ENCODE measurements at regions not wholly inside any gene's neighbourhood (a gene's known extent, or its start where the extent isn't known, plus 50 kb on each side); places are given as distances from the start of the nearest gene placed in this dataset.

DNA sequence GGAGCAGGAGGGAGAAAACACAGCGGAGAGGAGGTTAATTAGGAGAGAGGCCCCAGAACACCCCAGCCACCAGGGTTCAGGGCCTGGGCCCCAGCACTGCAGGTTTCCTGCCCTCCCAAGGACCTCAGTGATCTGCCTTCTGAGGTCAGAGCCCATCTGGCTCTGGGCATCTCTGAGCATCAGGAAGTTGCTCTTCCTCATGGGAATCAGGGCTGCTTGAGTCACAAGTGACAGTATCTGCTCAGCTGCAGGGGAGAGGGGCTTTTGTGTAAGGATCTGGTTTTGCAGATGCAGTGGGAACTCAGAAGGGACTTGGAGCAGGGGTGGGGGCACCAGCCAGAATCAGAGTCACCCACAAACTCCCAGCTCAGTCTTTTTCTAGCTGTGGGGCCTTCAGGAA is 472.1 kb downstream of the PTPRU start:
- TF ChIP-seq, protein P1, sequence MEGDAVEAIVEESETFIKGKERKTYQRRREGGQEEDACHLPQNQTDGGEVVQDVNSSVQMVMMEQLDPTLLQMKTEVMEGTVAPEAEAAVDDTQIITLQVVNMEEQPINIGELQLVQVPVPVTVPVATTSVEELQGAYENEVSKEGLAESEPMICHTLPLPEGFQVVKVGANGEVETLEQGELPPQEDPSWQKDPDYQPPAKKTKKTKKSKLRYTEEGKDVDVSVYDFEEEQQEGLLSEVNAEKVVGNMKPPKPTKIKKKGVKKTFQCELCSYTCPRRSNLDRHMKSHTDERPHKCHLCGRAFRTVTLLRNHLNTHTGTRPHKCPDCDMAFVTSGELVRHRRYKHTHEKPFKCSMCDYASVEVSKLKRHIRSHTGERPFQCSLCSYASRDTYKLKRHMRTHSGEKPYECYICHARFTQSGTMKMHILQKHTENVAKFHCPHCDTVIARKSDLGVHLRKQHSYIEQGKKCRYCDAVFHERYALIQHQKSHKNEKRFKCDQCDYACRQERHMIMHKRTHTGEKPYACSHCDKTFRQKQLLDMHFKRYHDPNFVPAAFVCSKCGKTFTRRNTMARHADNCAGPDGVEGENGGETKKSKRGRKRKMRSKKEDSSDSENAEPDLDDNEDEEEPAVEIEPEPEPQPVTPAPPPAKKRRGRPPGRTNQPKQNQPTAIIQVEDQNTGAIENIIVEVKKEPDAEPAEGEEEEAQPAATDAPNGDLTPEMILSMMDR (IDR thresholded peaks at IDR 0.05; ENCODE audit: low read depth, low read length, missing input control), result no peak
- TF ChIP-seq YY1 (IDR thresholded peaks at IDR 0.05), result no peak
- TF ChIP-seq RAD21 (IDR thresholded peaks at IDR 0.05), result no peak
